Hepatic stellate cell (primary cell): ENCODE measurements at regions not wholly inside any gene's neighbourhood (a gene's known extent, or its start where the extent isn't known, plus 50 kb on each side); places are given as distances from the start of the nearest gene placed in this dataset.
"Not testable (repeated sequence)": the region's sequence is repeated elsewhere in the genome, so short reads cannot be mapped to it uniquely, and the experiment has no call there.

Source experiments
- DNase-seq: peaks from one replicate; pipeline ENCODE4 v3.0.0; 2011; ENCODE audit warnings: low spot score

GRCh38 chr10:129046065-129046681 is 420.9 kb upstream of the MGMT start:
- no peak for DNase-seq

- peak; percentile 18 for DNase-seq
Measured at GRCh38 chr10:129046962-129047361, 420.1 kb upstream of the MGMT start.

GRCh38 chr10:129047600-129047999 is 419.4 kb upstream of the MGMT start:
- DNase-seq, result no peak

GRCh38 chr10:129048513-129048912 is 418.5 kb upstream of the MGMT start:
- no peak for DNase-seq

- DNase-seq, result no peak
Measured at GRCh38 chr10:129049501-129049900, 417.5 kb upstream of the MGMT start.

- no peak for DNase-seq
Measured at GRCh38 chr10:129055225-129055624, 411.8 kb upstream of the MGMT start.

- no peak for DNase-seq
Measured at GRCh38 chr10:129055986-129056385, 411.1 kb upstream of the MGMT start.

GRCh38 chr10:129056734-129057689 is 410.0 kb upstream of the MGMT start:
- DNase-seq, result no peak

GRCh38 chr10:129057856-129058663 is 409.0 kb upstream of the MGMT start:
- DNase-seq, result no peak

GRCh38 chr10:129058664-129059155 is 408.3 kb upstream of the MGMT start:
- DNase-seq, result no peak

GRCh38 chr10:129059977-129060376 is 407.1 kb upstream of the MGMT start:
- no peak for DNase-seq

- DNase-seq, result no peak
Measured at GRCh38 chr10:129063212-129063611, 403.8 kb upstream of the MGMT start.

- no peak for DNase-seq
Measured at GRCh38 chr10:129063877-129064276, 403.2 kb upstream of the MGMT start.

GRCh38 chr10:129066529-129066928 is 400.5 kb upstream of the MGMT start:
- DNase-seq, result not testable (repeated sequence)

- DNase-seq, result not testable (repeated sequence)
Measured at GRCh38 chr10:129071411-129071810, 395.6 kb upstream of the MGMT start.

- DNase-seq, result no peak
Measured at GRCh38 chr10:129074939-129075338, 392.1 kb upstream of the MGMT start.

- DNase-seq, result no peak
Measured at GRCh38 chr10:129075508-129075907, 391.5 kb upstream of the MGMT start.

- DNase-seq, result no peak
Measured at GRCh38 chr10:129075927-129076326, 391.1 kb upstream of the MGMT start.

GRCh38 chr10:129078346-129078745 is 388.7 kb upstream of the MGMT start:
- no peak for DNase-seq

- DNase-seq, result no peak
Measured at GRCh38 chr10:129078746-129079145, 388.3 kb upstream of the MGMT start.

- no peak for DNase-seq
Measured at GRCh38 chr10:129079705-129080104, 387.3 kb upstream of the MGMT start.

- no peak for DNase-seq
Measured at GRCh38 chr10:129085811-129086210, 381.2 kb upstream of the MGMT start.
